Liver (tissue), 7 donors: ENCODE measurements at regions not wholly inside any gene's neighbourhood (a gene's known extent, or its start where the extent isn't known, plus 50 kb on each side); places are given as distances from the start of the nearest gene placed in this dataset.
"Not testable (repeated sequence)": the region's sequence is repeated elsewhere in the genome, so short reads cannot be mapped to it uniquely, and the experiment has no call there.

Source experiments
- DNase-seq: peaks from one replicate; pipeline ENCODE4 v3.0.0-alpha.2; 2017; ENCODE audit warnings: low spot score
- H3K27ac ChIP-seq, 2 donors: one replicate each; pipeline ENCODE4 v1.7.0; 2013; ENCODE audit warnings: inconsistent platforms in 2 of 2, low read length in 2 of 2, control low read depth in 1 of 2, low read depth in 1 of 2, mild to moderate bottlenecking in 1 of 2
- H3K27me3 ChIP-seq, 4 donors: one replicate each; pipeline versions ENCODE4 v1.6.1 to v1.7.0; 2013; ENCODE audit warnings: low read length in 3 of 4, inconsistent platforms in 1 of 4, mild to moderate bottlenecking in 1 of 4, moderate library complexity in 1 of 4; ENCODE audit not compliant: control insufficient read depth in 4 of 4, insufficient read depth in 4 of 4
- H3K36me3 ChIP-seq, 4 donors: one replicate each; pipeline versions ENCODE4 v1.6.1 to v1.7.0; 2013; ENCODE audit warnings: low read length in 3 of 4, mild to moderate bottlenecking in 3 of 4, low read depth in 1 of 4, moderate library complexity in 1 of 4; ENCODE audit not compliant: control insufficient read depth in 4 of 4, insufficient read depth in 3 of 4
- H3K4me1 ChIP-seq, 4 donors: one replicate each; pipeline versions ENCODE4 v1.6.1 to v1.7.0; 2013; ENCODE audit warnings: low read length in 3 of 4, mild to moderate bottlenecking in 3 of 4, moderate library complexity in 1 of 4; ENCODE audit not compliant: control insufficient read depth in 4 of 4, insufficient read depth in 4 of 4
- H3K4me3 ChIP-seq, 3 donors: one replicate each; pipeline versions ENCODE4 v1.6.1 to v1.7.0; 2013; ENCODE audit warnings: low read length in 3 of 3, control low read depth in 1 of 3, low read depth in 1 of 3, mild to moderate bottlenecking in 1 of 3
- H3K9ac ChIP-seq, 2 donors: one replicate each; pipeline ENCODE4 v1.7.0; 2013; ENCODE audit warnings: low read length in 2 of 2, mild to moderate bottlenecking in 2 of 2, moderate library complexity in 2 of 2, control low read depth in 1 of 2, low read depth in 1 of 2
- H3K9me3 ChIP-seq, 4 donors: one replicate each; pipeline versions ENCODE4 v1.6.1 to v1.7.0; 2013; ENCODE audit warnings: low read length in 3 of 4; ENCODE audit not compliant: control insufficient read depth in 4 of 4
- FOXA1 ChIP-seq: IDR thresholded peaks from 2 replicates; pipeline ENCODE4 v1.6.1; 2016; ENCODE audit warnings: antibody characterized with exemption
- FOXA2 ChIP-seq: IDR thresholded peaks from 2 replicates; pipeline ENCODE4 v1.6.1; 2016; ENCODE audit warnings: antibody characterized with exemption
- HNF4A ChIP-seq, 2 donors: conservative IDR thresholded peaks; 2 replicates each; pipeline ENCODE4 v1.6.1; 2016; ENCODE audit warnings: antibody characterized with exemption in 2 of 2, mild to moderate bottlenecking in 2 of 2
- HNF4G ChIP-seq: IDR thresholded peaks from 2 replicates; pipeline ENCODE4 v1.6.1; 2016; ENCODE audit warnings: antibody characterized with exemption
- RAD21 ChIP-seq, 2 donors: IDR thresholded peaks; 2 replicates each; pipeline ENCODE4 v1.6.1; 2016; ENCODE audit warnings: antibody characterized with exemption in 2 of 2, mild to moderate bottlenecking in 2 of 2
- SP1 ChIP-seq: IDR thresholded peaks from 2 replicates; pipeline ENCODE4 v1.6.1; 2018; ENCODE audit warnings: antibody characterized with exemption, mild to moderate bottlenecking
- TAF1 ChIP-seq: conservative IDR thresholded peaks from 2 replicates; pipeline ENCODE4 v1.6.1; 2016; ENCODE audit warnings: antibody characterized with exemption, mild to moderate bottlenecking
- ZBTB33 ChIP-seq: IDR thresholded peaks from 2 replicates; pipeline ENCODE4 v1.6.1; 2016; ENCODE audit warnings: antibody characterized with exemption
- WGBS: extraction: QIAGEN DNeasy Blood & Tissue Kit; methylation state at CpG from one replicate; pipeline ENCODE4 v1.1.7; 2013; 5-methylcytosine and 5-hydroxymethylcytosine counted together
- TF ChIP-seq, protein P1 (sequence below): IDR thresholded peaks from 2 replicates; pipeline ENCODE4 v1.6.1; 2016; ENCODE audit warnings: antibody characterized with exemption, mild to moderate bottlenecking
- donor health status: healthy.
- donor health status: healthy.
- donor health status: healthy.
- donor health status: healthy.

GRCh38 chr6:16891110-16891509, 129.8 kb upstream of the ATXN1 start:
- not testable (repeated sequence) for H3K4me3 ChIP-seq, H3K27ac ChIP-seq, H3K27me3 ChIP-seq, H3K4me1 ChIP-seq, H3K9ac ChIP-seq, H3K9me3 ChIP-seq, DNase-seq, H3K36me3 ChIP-seq
- 94% methylated on average over 7 of the region's 7 CpGs for WGBS

GRCh38 chr6:16885411-16886160, 124.3 kb upstream of the ATXN1 start:
- 86% methylated on average over 4 of the region's 4 CpGs for WGBS
- H3K4me1 ChIP-seq: no peaks in the 10 kb centered on the region
- H3K9ac ChIP-seq: no peak overlapping the region
- TF ChIP-seq ZBTB33 (no peak), TAF1 (no peak), SP1 (no peak)
- no peak overlapping the region for H3K27ac ChIP-seq
- H3K27me3 ChIP-seq: no peaks in the 10 kb centered on the region
- H3K4me3 ChIP-seq: no peak overlapping the region
- DNase-seq: no peak
- H3K36me3 ChIP-seq: no peaks in the 10 kb centered on the region
- no peaks in the 10 kb centered on the region for H3K9me3 ChIP-seq

- no peak for TF ChIP-seq FOXA2
- no peak for TF ChIP-seq TAF1
- TF ChIP-seq SP1: no peak
- no peak for TF ChIP-seq HNF4A (conservative IDR thresholded peaks at IDR 0.05)
- TF ChIP-seq HNF4G: no peak
- no peak for TF ChIP-seq RAD21 (IDR thresholded peaks at IDR 0.05)
- TF ChIP-seq ZBTB33: no peak
- TF ChIP-seq, protein P1, sequence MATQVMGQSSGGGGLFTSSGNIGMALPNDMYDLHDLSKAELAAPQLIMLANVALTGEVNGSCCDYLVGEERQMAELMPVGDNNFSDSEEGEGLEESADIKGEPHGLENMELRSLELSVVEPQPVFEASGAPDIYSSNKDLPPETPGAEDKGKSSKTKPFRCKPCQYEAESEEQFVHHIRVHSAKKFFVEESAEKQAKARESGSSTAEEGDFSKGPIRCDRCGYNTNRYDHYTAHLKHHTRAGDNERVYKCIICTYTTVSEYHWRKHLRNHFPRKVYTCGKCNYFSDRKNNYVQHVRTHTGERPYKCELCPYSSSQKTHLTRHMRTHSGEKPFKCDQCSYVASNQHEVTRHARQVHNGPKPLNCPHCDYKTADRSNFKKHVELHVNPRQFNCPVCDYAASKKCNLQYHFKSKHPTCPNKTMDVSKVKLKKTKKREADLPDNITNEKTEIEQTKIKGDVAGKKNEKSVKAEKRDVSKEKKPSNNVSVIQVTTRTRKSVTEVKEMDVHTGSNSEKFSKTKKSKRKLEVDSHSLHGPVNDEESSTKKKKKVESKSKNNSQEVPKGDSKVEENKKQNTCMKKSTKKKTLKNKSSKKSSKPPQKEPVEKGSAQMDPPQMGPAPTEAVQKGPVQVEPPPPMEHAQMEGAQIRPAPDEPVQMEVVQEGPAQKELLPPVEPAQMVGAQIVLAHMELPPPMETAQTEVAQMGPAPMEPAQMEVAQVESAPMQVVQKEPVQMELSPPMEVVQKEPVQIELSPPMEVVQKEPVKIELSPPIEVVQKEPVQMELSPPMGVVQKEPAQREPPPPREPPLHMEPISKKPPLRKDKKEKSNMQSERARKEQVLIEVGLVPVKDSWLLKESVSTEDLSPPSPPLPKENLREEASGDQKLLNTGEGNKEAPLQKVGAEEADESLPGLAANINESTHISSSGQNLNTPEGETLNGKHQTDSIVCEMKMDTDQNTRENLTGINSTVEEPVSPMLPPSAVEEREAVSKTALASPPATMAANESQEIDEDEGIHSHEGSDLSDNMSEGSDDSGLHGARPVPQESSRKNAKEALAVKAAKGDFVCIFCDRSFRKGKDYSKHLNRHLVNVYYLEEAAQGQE: no peak
- no peak for TF ChIP-seq FOXA1
- Histone ChIP-seq H3K4me3 (no peak overlapping the region), H3K9ac (no peak overlapping the region), H3K27ac (no peak overlapping the region), H3K4me1 (no peaks in the 10 kb centered on the region), H3K27me3 (no peaks in the 10 kb centered on the region), H3K36me3 (no peaks in the 10 kb centered on the region), H3K9me3 (no peaks in the 10 kb centered on the region)
- 90% methylated on average over 1 of the region's 1 CpG for WGBS
- DNase-seq: no peak
Observed at GRCh38 chr6:16884526-16884925, 123.3 kb upstream of the ATXN1 start.
